Heart left ventricle (tissue), 16 donors: ENCODE measurements at regions not wholly inside any gene's neighbourhood (a gene's known extent, or its start where the extent isn't known, plus 50 kb on each side); places are given as distances from the start of the nearest gene placed in this dataset.
"Not testable (repeated sequence)": the region's sequence is repeated elsewhere in the genome, so short reads cannot be mapped to it uniquely, and the experiment has no call there.

Experiments
- ATAC-seq, 4 donors: fragments of 200-7000 bp; cut with Tn5 transposase; one replicate each; pipeline ENCODE4 v1.9.1; 2020 to 2022; ENCODE audit warnings: moderate library complexity in 4 of 4, mild to moderate bottlenecking in 3 of 4, moderate number of reproducible peaks in 1 of 4
- DNase-seq, 5 donors: peaks; one replicate each; pipeline ENCODE4 v3.0.0-alpha.2; 2020
- H3K27ac ChIP-seq, 12 donors: fragments of 200-600 bp; sonication (generic) in 4 of 12; one replicate each; pipeline versions ENCODE4 v1.5.0 to v1.8.0; 2016 to 2022; ENCODE audit warnings: mild to moderate bottlenecking in 2 of 12
- H3K27me3 ChIP-seq, 9 donors: fragments of 200-600 bp; sonication (generic) in 2 of 9; one replicate each; pipeline versions ENCODE4 v1.5.1 to v1.8.0; 2016 to 2022; ENCODE audit warnings: mild to moderate bottlenecking in 3 of 9
- H3K36me3 ChIP-seq, 9 donors: fragments of 200-600 bp; sonication (generic) in 2 of 9; one replicate each; pipeline versions ENCODE4 v1.5.0 to v1.8.0; 2018 to 2022; ENCODE audit warnings: mild to moderate bottlenecking in 2 of 9
- H3K4me1 ChIP-seq, 12 donors: fragments of 200-600 bp; sonication (generic) in 4 of 12; one replicate each; pipeline versions ENCODE4 v1.5.0 to v1.8.0; 2016 to 2022; ENCODE audit warnings: mild to moderate bottlenecking in 3 of 12
- H3K4me3 ChIP-seq, 12 donors: fragments of 200-600 bp; sonication (generic) in 4 of 12; one replicate each; pipeline versions ENCODE4 v1.5.0 to v1.8.0; 2017 to 2022; ENCODE audit warnings: mild to moderate bottlenecking in 9 of 12, moderate library complexity in 4 of 12
- H3K9me3 ChIP-seq, 12 donors: fragments of 200-600 bp; sonication (generic) in 4 of 12; one replicate each; pipeline versions ENCODE4 v1.5.0 to v1.8.0; 2016 to 2022; ENCODE audit warnings: mild to moderate bottlenecking in 1 of 12
- POLR2A ChIP-seq, 2 donors: fragments of 450-650 bp; IDR thresholded peaks; one replicate each; pipeline ENCODE4 v1.6.1; 2017; ENCODE audit warnings: antibody characterized with exemption in 2 of 2, mild to moderate bottlenecking in 2 of 2, moderate library complexity in 2 of 2
- WGBS, 4 donors: extraction: QIAGEN DNeasy Blood & Tissue Kit in 2 of 4; methylation state at CpG; one replicate each; pipeline versions ENCODE4 v1.1.5 to v1.1.7; 2013 to 2018; 5-methylcytosine and 5-hydroxymethylcytosine counted together
- intact Hi-C, 10 donors: fragments of 100-400 bp; cut with DNase I; formaldehyde crosslinking; loops; one replicate each; pipeline versions ENCODE4 v1.11.1 to v1.14.2; 2022
- TF ChIP-seq, protein P1 (sequence below), 12 donors: fragments of 200-600 bp; sonication (generic) in 4 of 12; IDR thresholded peaks; one replicate each; pipeline versions ENCODE4 v1.5.0 to v1.8.0; 2018 to 2022; ENCODE audit warnings: antibody characterized with exemption in 12 of 12, mild to moderate bottlenecking in 5 of 12
- donor health status: ischemic (EF 13 %, LVEDD 7.1; RV severe dilation, severe dysfunction).
- donor health status: healthy with polysubstance abuse.
- donor health status: DM: no; HTN: yes; CAD: no.
- donor health status: DM: no; HTN: no; CAD: no.
- donor health status: ischemic (EF 25% LVEDD 6.9; RV normal size, moderate dysfunction).
- donor health status: ischemic (EF 25% LVEDD 5.7; RV mildly dilated, moderate dysfunction).
- donor health status: healthy.
- donor health status: DM: yes; HTN: yes; CAD: no.
- donor health status: ischemic (EF 35%, LVEDD 5.7; RV mildly dilated, moderate dysfunction).
- donor health status: nonischemic (EF 11% LVEDD 7.7; RV severe dilation, severe dysfunction).
- donor health status: DM: yes; HTN: yes; CAD: no.
- donor health status: PGD.
- donor health status: ischemic (EF 29% LVEDD 5.4; RV normal size, mild dysfunction).
- donor health status: nonischemic (EF 23%, LVEDD 6.1; RV moderate dilation, normal function).

DNA sequence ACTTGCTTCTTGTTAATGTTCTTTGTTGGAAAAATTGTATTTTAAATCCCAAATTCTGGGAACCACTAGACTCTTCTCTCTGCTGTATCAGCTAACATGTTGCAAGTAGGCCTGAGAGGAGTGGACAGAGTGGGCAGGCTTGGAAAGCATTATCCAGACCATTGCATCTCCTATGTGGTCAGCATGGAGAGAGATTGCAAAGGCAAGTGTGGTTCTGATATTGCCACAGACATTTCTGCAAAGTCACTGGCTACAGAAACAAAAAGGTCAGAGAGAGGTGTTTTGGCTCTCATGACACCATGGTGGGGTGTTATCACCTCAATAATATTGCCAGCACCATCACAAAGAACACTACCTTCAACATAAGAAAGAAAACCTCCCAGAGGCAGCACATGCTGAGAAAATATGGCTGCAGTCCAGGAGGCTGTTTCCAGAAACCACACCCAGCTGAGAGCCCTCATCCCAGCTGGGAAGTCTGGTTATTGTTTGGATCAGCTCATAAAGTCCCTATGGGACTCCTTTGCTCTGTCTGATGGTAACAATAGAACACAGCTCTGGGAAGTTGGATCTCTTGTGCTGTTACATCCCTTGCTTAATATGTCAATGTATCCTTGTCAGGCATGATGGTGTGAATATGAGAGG, 78.2 kb upstream of the TBX18 start:
- Histone ChIP-seq H3K4me3 (no peak overlapping the region), H3K27me3 (no peaks in the 10 kb centered on the region), H3K4me1 (no peaks in the 10 kb centered on the region), H3K27ac (no peak overlapping the region), H3K36me3 (no peaks in the 10 kb centered on the region), H3K9me3 (peaks cover 0 to 10% (median 0%) of the 10 kb centered on the region in 12 donors)
- no peak for ATAC-seq
- TF ChIP-seq POLR2A (IDR thresholded peaks at IDR 0.05) = no peak
- TF ChIP-seq, protein P1, sequence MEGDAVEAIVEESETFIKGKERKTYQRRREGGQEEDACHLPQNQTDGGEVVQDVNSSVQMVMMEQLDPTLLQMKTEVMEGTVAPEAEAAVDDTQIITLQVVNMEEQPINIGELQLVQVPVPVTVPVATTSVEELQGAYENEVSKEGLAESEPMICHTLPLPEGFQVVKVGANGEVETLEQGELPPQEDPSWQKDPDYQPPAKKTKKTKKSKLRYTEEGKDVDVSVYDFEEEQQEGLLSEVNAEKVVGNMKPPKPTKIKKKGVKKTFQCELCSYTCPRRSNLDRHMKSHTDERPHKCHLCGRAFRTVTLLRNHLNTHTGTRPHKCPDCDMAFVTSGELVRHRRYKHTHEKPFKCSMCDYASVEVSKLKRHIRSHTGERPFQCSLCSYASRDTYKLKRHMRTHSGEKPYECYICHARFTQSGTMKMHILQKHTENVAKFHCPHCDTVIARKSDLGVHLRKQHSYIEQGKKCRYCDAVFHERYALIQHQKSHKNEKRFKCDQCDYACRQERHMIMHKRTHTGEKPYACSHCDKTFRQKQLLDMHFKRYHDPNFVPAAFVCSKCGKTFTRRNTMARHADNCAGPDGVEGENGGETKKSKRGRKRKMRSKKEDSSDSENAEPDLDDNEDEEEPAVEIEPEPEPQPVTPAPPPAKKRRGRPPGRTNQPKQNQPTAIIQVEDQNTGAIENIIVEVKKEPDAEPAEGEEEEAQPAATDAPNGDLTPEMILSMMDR (IDR thresholded peaks at IDR 0.05) = no peak
- intact Hi-C loops = no loop called here
- no peak for DNase-seq

DNA sequence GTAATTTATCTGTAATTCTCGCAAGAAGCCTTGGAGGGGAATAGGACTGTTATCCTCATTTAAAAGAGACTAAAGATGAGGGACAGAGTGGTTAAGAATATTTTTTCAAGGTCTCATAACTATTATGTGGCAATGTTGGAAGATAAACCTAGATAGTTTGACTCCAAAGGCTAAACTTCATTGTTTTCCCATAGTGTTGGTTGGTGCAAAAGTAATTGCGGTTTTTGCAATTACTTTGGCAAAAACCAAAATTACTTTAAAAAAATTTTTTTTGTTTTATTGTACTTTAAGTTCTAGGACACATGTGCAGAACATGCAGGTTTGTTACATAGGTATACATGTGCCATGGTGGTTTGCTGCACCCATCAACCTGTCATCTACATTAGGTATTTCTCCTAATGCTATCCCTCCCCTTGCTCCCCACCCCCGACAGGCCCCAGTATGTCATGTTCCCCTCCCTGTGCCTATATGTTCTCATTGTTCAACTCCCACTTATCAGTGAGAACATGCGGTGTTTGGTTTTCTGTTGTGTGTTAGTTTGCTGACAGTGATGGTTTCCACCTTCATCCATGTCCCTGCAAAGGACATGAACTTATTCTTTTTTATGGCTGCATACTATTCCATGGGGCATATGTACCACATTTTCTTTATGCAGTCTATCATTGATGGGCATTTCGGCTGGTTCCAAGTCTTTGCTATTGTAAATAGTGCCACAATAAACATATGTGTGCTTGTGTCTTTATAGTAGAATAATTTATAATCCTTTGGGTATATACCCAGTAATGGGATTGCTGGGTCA, 72.9 kb upstream of the TBX18 start:
- H3K27me3 ChIP-seq, intact Hi-C loops, H3K4me1 ChIP-seq, H3K4me3 ChIP-seq, H3K27ac ChIP-seq, H3K36me3 ChIP-seq, ATAC-seq, DNase-seq: not testable (repeated sequence)
- 85 to 89% (median 87%) methylated on average over 5 of the region's 5 CpGs for whole genome bisulfite sequencing, 4 donors
- H3K9me3 ChIP-seq = peaks cover 0 to 12% (median 0%) of the 10 kb centered on the region in 12 donors

DNA sequence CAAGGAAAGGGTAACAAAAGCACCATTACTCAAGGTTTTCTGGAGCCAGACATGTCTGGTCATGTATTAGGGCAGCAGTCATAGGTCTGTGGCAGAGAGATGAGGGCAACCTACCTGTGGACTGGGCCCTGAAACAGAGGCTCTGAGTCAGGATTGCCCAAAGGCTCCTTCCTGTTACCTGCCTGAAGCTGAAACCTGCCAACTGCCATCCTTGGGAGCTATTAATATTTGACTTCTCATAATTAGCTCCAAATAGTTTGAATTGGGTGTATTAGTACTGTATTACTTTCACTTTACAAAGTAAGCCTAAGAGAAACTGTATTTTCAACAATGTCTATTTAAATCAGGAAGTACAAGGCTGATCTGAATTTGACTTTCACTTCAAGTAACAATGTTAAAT, 72.0 kb upstream of the TBX18 start:
- no peaks in the 10 kb centered on the region for H3K4me1 ChIP-seq
- no peak for DNase-seq
- no peak overlapping the region for H3K4me3 ChIP-seq
- TF ChIP-seq, protein P1 (IDR thresholded peaks at IDR 0.05) = no peak
- no peak for TF ChIP-seq POLR2A (IDR thresholded peaks at IDR 0.05)
- intact Hi-C loops = no loop called here
- H3K27me3 ChIP-seq = no peaks in the 10 kb centered on the region
- ATAC-seq = no peak
- H3K27ac ChIP-seq = no peak overlapping the region
- H3K36me3 ChIP-seq = no peaks in the 10 kb centered on the region
- peaks cover 0 to 12% (median 0%) of the 10 kb centered on the region in 12 donors for H3K9me3 ChIP-seq

DNA sequence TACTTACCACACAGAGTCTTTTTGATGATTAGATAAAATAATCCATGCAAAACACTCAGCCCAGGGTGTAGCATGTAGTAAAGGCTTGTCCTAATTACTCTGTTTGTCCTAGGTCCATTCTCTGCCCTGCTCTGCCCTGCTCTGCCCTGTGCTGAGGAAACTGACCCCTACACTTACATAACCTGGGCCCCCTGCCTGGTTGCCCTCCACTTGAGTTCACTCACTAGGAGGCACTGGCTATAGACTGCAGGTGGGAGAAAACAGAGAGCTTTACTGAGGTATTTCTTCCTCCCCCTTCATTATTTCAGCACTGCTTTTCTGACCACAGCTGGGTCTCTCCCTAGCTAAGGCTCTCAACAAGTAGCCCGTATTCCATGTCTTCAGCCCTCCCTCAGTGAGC, 70.9 kb upstream of the TBX18 start:
- H3K4me1 ChIP-seq = no peaks in the 10 kb centered on the region
- H3K4me3 ChIP-seq = no peak overlapping the region
- DNase-seq (no peak), ATAC-seq (no peak)
- intact Hi-C loops = no loop called here
- H3K27me3 ChIP-seq = no peaks in the 10 kb centered on the region
- H3K9me3 ChIP-seq = peaks cover 0 to 12% (median 0%) of the 10 kb centered on the region in 12 donors
- no peaks in the 10 kb centered on the region for H3K36me3 ChIP-seq
- H3K27ac ChIP-seq = no peak overlapping the region
- no peak for TF ChIP-seq POLR2A (IDR thresholded peaks at IDR 0.05)
- TF ChIP-seq, protein P1 (IDR thresholded peaks at IDR 0.05) = no peak
- 43 to 53% (median 47%) methylated on average over 1 of the region's 1 CpG for WGBS, 4 donors

DNA sequence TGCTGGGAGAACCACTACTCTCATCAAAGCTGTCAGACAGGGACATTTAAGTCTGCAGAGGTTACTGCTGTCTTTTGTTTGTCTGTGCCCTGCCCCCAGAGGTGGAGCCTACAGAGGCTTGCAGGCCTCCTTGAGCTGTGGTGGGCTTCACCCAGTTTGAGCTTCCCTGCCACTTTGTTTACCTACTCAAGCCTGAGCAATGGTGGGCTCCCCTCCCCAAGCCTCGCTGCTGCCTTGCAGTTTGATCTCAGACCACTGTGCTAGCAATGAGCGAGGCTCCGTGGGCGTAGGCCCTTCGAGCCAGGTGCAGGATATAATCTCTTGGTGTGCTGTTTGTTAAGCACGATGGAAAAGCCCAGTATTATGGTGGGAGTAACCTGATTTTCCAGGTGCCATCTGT, 67.5 kb upstream of the TBX18 start:
- 72 to 93% (median 76%) methylated on average over 6 of the region's 6 CpGs for WGBS, 4 donors
- H3K4me3 ChIP-seq, intact Hi-C loops: not testable (repeated sequence)

More for the DNA sequence above, 67.5 kb upstream of the TBX18 start:
- not testable (repeated sequence) for H3K36me3 ChIP-seq, H3K4me1 ChIP-seq, H3K9me3 ChIP-seq, H3K27ac ChIP-seq, DNase-seq, H3K27me3 ChIP-seq, ATAC-seq
